ENCODE measurements at regions not wholly inside any gene's neighbourhood (a gene's known extent, or its start where the extent isn't known, plus 50 kb on each side); places are given as distances from the start of the nearest gene placed in this dataset.

- Histone ChIP-seq H3K9me3 (ENCODE audit: low read length) (no peaks in the 10 kb centered on the region), H4K20me1 (ENCODE audit: insufficient read depth) (no peaks in the 10 kb centered on the region), H3K27me3 (ENCODE audit: insufficient read depth, low read depth, low read length) (no peaks in the 10 kb centered on the region), H2AFZ (ENCODE audit: low read depth, low read length) (no peak overlapping the region), H3K4me2 (ENCODE audit: low read length) (no peak overlapping the region), H3K79me2 (replicated peaks; ENCODE audit: insufficient read depth, low read length) (no peaks in the 10 kb centered on the region), H3K9ac (ENCODE audit: low read length) (no peak overlapping the region), H3K27ac (ENCODE audit: low read length) (no peak overlapping the region), H3K36me3 (ENCODE audit: insufficient read depth, low read length) (no peaks in the 10 kb centered on the region), H3F3A (ENCODE audit: insufficient read depth, low read length, poor library complexity, severe bottlenecking) (no peaks in the 10 kb centered on the region), H3K4me3 (ENCODE audit: low read length) (no peak overlapping the region), H3K9me2 (ENCODE audit: insufficient read depth, low read length) (no peaks in the 10 kb centered on the region)
- TF ChIP-seq TAF1 (IDR thresholded peaks at IDR 0.05; ENCODE audit: low read depth) (no peak), SMC3 (conservative IDR thresholded peaks at IDR 0.05; ENCODE audit: poor library complexity) (no peak), REST (IDR thresholded peaks at IDR 0.05; ENCODE audit: borderline replicate concordance) (no peak), MXI1 (conservative IDR thresholded peaks at IDR 0.05; ENCODE audit: poor library complexity, severe bottlenecking) (no peak), EP300 (conservative IDR thresholded peaks at IDR 0.05; ENCODE audit: poor library complexity, severe bottlenecking) (no peak), EZH2 (IDR thresholded peaks at IDR 0.05; ENCODE audit: borderline replicate concordance, insufficient read depth, low read length, poor library complexity, severe bottlenecking) (no peak), POLR2AphosphoS5 (IDR thresholded peaks at IDR 0.05) (no peak), CTCF (IDR thresholded peaks at IDR 0.05; ENCODE audit: poor library complexity, severe bottlenecking) (no peak), RAD21 (conservative IDR thresholded peaks at IDR 0.05) (no peak)
Measured at GRCh38 chr10:129389194-129389593, 77.8 kb upstream of the MGMT start.

GRCh38 chr10:129390147-129390546, 76.9 kb upstream of the MGMT start:
- no peak overlapping the region for H3K4me3 ChIP-seq (ENCODE audit: low read length)
- no peak for TF ChIP-seq REST (IDR thresholded peaks at IDR 0.05; ENCODE audit: borderline replicate concordance)
- no peak for TF ChIP-seq TAF1 (IDR thresholded peaks at IDR 0.05; ENCODE audit: low read depth)
- no peak for TF ChIP-seq MXI1 (conservative IDR thresholded peaks at IDR 0.05; ENCODE audit: poor library complexity, severe bottlenecking)
- TF ChIP-seq CTCF (IDR thresholded peaks at IDR 0.05; ENCODE audit: poor library complexity, severe bottlenecking), result no peak
- no peak for TF ChIP-seq SMC3 (conservative IDR thresholded peaks at IDR 0.05; ENCODE audit: poor library complexity)
- TF ChIP-seq EZH2 (IDR thresholded peaks at IDR 0.05; ENCODE audit: borderline replicate concordance, insufficient read depth, low read length, poor library complexity, severe bottlenecking), result no peak
- no peak for TF ChIP-seq EP300 (conservative IDR thresholded peaks at IDR 0.05; ENCODE audit: poor library complexity, severe bottlenecking)
- H3K27ac ChIP-seq (ENCODE audit: low read length), result no peak overlapping the region
- no peak overlapping the region for H3K9ac ChIP-seq (ENCODE audit: low read length)
- H3K9me2 ChIP-seq (ENCODE audit: insufficient read depth, low read length), result no peaks in the 10 kb centered on the region
- no peaks in the 10 kb centered on the region for H4K20me1 ChIP-seq (ENCODE audit: insufficient read depth)
- no peaks in the 10 kb centered on the region for H3F3A ChIP-seq (ENCODE audit: insufficient read depth, low read length, poor library complexity, severe bottlenecking)
- H3K36me3 ChIP-seq (ENCODE audit: insufficient read depth, low read length), result no peaks in the 10 kb centered on the region
- no peaks in the 10 kb centered on the region for H3K9me3 ChIP-seq (ENCODE audit: low read length)
- H3K4me2 ChIP-seq (ENCODE audit: low read length), result no peak overlapping the region
- no peaks in the 10 kb centered on the region for H3K79me2 ChIP-seq (replicated peaks; ENCODE audit: insufficient read depth, low read length)
- H2AFZ ChIP-seq (ENCODE audit: low read depth, low read length), result no peak overlapping the region
- H3K27me3 ChIP-seq (ENCODE audit: insufficient read depth, low read depth, low read length), result no peaks in the 10 kb centered on the region
